DOHH2 (cell line): ENCODE measurements at regions not wholly inside any gene's neighbourhood (a gene's known extent, or its start where the extent isn't known, plus 50 kb on each side); places are given as distances from the start of the nearest gene placed in this dataset.

Experiments
- H3F3A ChIP-seq: fragments of 200-600 bp; sonication (generic), shearing (Covaris generic); 2 replicates; pipeline ENCODE4 v1.6.0; 2016; ENCODE audit warnings: antibody characterized with exemption, mild to moderate bottlenecking; ENCODE audit not compliant: control insufficient read depth, insufficient read depth
- H3K27ac ChIP-seq: fragments of 200-600 bp; sonication (generic); 2 replicates; pipeline ENCODE4 v1.5.1; 2014; ENCODE audit warnings: low read depth, mild to moderate bottlenecking, low read length, moderate library complexity
- H3K27me3 ChIP-seq: fragments of 200-600 bp; sonication (generic); 2 replicates; pipeline ENCODE4 v1.6.1; 2014; ENCODE audit warnings: mild to moderate bottlenecking, low read length, mixed read lengths; ENCODE audit not compliant: control insufficient read depth
- H3K36me3 ChIP-seq: fragments of 200-600 bp; sonication (generic); 2 replicates; pipeline ENCODE4 v1.6.1; 2014; ENCODE audit warnings: mild to moderate bottlenecking, low read length, moderate library complexity, mixed read lengths; ENCODE audit not compliant: control insufficient read depth
- H3K4me1 ChIP-seq: fragments of 200-600 bp; sonication (generic); 2 replicates; pipeline ENCODE4 v1.6.1; 2014; ENCODE audit warnings: mild to moderate bottlenecking, low read length, mixed read lengths; ENCODE audit not compliant: control insufficient read depth
- H3K4me2 ChIP-seq: fragments of 200-600 bp; sonication (generic); 2 replicates; pipeline ENCODE4 v1.6.0; 2014; ENCODE audit warnings: mild to moderate bottlenecking, low read length, moderate library complexity
- H3K4me3 ChIP-seq: fragments of 200-600 bp; sonication (generic); 2 replicates; pipeline ENCODE4 v1.5.1; 2014; ENCODE audit warnings: mild to moderate bottlenecking, low read length, mixed read lengths
- H3K79me2 ChIP-seq: fragments of 200-600 bp; sonication (generic); 2 replicates; pipeline ENCODE4 v1.6.1; 2014; ENCODE audit warnings: mild to moderate bottlenecking, low read length, mixed read lengths; ENCODE audit not compliant: control insufficient read depth
- H3K9me2 ChIP-seq: fragments of 200-600 bp; sonication (generic); replicated peaks from 2 replicates; pipeline ENCODE4 v1.6.1; 2014; ENCODE audit warnings: mild to moderate bottlenecking, low read length, mixed read lengths; ENCODE audit not compliant: control insufficient read depth
- H3K9me3 ChIP-seq: fragments of 200-600 bp; sonication (generic); 2 replicates; pipeline ENCODE4 v1.6.1; 2014; ENCODE audit warnings: antibody characterized with exemption, low read length, mixed read lengths; ENCODE audit not compliant: control insufficient read depth, insufficient read depth
- H4K20me1 ChIP-seq: fragments of 200-600 bp; sonication (generic); 2 replicates; pipeline ENCODE4 v1.6.0; 2014; ENCODE audit warnings: low read depth, mild to moderate bottlenecking, antibody characterized with exemption, low read length, moderate library complexity; ENCODE audit not compliant: control insufficient read depth, insufficient read depth
- EZH2phosphoT487 ChIP-seq: fragments of 200-600 bp; sonication (generic); IDR thresholded peaks from 2 replicates; pipeline ENCODE4 v1.6.1; 2017; ENCODE audit warnings: borderline replicate concordance, mild to moderate bottlenecking, antibody characterized with exemption, low read length, moderate library complexity, mixed read lengths
- TF ChIP-seq, protein P1 (sequence below): fragments of 200-600 bp; sonication (generic); IDR thresholded peaks from one replicate; pipeline ENCODE4 v1.5.1; 2014; ENCODE audit warnings: antibody characterized with exemption, mild to moderate bottlenecking, low read depth, low read length; ENCODE audit not compliant: poor library complexity, severe bottlenecking

DNA sequence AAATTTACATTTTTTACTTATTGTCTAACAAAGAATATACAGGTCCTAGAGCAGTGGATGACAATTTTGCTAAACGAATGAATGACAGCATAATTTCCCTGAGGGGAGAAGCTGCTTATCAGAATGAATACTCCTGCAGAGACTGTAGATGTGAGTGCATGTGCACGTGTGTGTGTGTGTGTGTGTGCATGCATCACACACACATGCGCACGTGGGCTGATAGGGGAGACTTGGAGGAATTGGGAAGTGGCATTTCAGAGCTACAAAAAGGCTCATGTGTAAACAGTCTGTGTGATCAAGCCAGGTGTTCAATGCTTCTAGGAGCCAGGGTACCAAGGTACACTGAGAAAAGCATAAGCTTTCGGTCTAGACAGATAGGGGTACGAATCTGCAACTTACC lies 93.5 kb upstream of the SASH1 start:
- Histone ChIP-seq H3K4me1 (no peaks in the 10 kb centered on the region), H3K27me3 (peaks cover 3% of the 10 kb centered on the region; the same call in 1 of the 2 replicates), H4K20me1 (no peaks in the 10 kb centered on the region), H3K79me2 (no peaks in the 10 kb centered on the region), H3K4me2 (no peak overlapping the region), H3K27ac (no peak overlapping the region), H3K9me2 (no peaks in the 10 kb centered on the region), H3K9me3 (no peaks in the 10 kb centered on the region), H3K4me3 (no peak overlapping the region), H3K36me3 (no peaks in the 10 kb centered on the region), H3F3A (no peaks in the 10 kb centered on the region)
- TF ChIP-seq, protein P1, sequence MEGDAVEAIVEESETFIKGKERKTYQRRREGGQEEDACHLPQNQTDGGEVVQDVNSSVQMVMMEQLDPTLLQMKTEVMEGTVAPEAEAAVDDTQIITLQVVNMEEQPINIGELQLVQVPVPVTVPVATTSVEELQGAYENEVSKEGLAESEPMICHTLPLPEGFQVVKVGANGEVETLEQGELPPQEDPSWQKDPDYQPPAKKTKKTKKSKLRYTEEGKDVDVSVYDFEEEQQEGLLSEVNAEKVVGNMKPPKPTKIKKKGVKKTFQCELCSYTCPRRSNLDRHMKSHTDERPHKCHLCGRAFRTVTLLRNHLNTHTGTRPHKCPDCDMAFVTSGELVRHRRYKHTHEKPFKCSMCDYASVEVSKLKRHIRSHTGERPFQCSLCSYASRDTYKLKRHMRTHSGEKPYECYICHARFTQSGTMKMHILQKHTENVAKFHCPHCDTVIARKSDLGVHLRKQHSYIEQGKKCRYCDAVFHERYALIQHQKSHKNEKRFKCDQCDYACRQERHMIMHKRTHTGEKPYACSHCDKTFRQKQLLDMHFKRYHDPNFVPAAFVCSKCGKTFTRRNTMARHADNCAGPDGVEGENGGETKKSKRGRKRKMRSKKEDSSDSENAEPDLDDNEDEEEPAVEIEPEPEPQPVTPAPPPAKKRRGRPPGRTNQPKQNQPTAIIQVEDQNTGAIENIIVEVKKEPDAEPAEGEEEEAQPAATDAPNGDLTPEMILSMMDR, result no peak
- no peak for TF ChIP-seq EZH2phosphoT487

DNA sequence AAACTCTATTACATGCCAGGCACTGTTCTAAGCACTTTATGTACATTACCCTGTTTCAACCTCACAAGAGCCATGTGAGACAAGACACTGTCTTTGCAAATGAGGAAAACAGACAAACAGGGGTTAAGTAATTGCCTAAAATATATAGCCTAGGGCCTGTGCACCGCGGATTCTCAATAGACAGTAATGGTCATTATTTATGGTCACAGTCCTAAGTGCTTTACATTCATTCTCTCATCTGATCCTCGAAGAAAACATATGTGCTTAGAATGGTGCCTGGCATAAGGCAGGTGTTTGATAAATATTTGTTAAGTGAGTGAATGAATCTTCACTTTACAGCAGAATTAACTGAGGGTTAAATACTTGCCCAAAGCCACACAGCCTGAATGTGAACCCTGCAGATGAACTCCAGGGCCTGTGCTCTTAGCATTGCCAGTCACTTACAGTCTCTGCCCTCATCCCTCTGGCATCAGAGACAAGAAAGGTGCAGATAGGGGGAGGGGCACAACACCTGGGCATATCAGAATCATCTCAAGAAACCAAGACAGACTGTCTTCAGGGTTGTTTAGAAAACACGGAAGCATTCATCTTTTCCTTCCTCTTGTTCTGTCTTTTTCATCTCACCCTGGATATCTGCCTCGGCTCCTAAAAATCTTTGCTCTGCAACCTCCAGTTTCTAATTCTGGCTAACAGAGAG lies 92.8 kb upstream of the SASH1 start:
- Histone ChIP-seq H3K27ac (no peak overlapping the region), H3K4me1 (no peaks in the 10 kb centered on the region)

DNA sequence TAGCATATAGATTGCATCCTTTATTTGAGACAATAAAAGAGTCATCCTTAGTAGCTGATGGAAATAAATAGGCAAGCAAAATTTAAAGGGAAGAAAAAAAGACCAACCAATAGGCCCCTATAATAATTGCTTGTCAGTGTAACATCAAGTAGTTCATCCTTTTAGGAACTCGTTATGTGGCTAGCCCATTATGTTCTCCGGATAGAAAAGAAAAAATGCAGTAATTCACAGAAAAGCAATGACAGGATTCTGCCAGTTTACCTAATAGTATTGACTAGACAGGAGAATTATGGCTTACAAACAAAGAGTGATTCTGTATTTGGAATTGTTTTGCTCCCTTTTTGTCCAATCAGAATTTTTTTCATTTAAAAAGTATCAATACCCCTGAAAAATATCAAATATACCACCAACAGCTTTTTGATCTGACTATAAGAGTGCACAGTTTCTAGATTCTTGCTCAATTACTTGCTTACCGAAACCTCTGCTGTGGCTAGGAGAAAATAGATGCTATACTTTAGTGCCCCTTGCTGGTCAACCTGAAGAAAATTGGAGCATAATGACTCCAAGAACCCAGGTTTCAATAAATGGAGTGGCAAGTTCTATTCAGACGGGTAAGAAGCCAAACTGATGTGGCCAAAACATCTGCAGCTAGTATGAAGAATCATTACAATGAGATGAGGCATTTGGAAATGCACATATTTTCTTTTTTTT lies 91.5 kb upstream of the SASH1 start:
- no peak overlapping the region for H3K4me3 ChIP-seq
- no peaks in the 10 kb centered on the region for H3F3A ChIP-seq
- H3K27me3 ChIP-seq, result peaks cover 3% of the 10 kb centered on the region; the same call in 1 of the 2 replicates
- no peaks in the 10 kb centered on the region for H3K79me2 ChIP-seq
- H3K9me2 ChIP-seq, result no peaks in the 10 kb centered on the region
- no peak overlapping the region for H3K4me2 ChIP-seq
- no peaks in the 10 kb centered on the region for H3K4me1 ChIP-seq
- no peaks in the 10 kb centered on the region for H3K9me3 ChIP-seq
- H4K20me1 ChIP-seq, result no peaks in the 10 kb centered on the region
- no peak for TF ChIP-seq EZH2phosphoT487
- TF ChIP-seq, protein P1, result peak; percentile 21
- H3K27ac ChIP-seq, result no peak overlapping the region
- H3K36me3 ChIP-seq, result no peaks in the 10 kb centered on the region

More for the DNA sequence above, 92.8 kb upstream of the SASH1 start:
- Histone ChIP-seq H3K27me3 (peaks cover 3% of the 10 kb centered on the region; the same call in 1 of the 2 replicates), H3K36me3 (no peaks in the 10 kb centered on the region), H3K4me2 (no peak overlapping the region), H3K4me3 (no peak overlapping the region), H3F3A (no peaks in the 10 kb centered on the region), H3K79me2 (no peaks in the 10 kb centered on the region), H4K20me1 (no peaks in the 10 kb centered on the region), H3K9me3 (no peaks in the 10 kb centered on the region), H3K9me2 (no peaks in the 10 kb centered on the region)
- TF ChIP-seq, protein P1, result no peak
- TF ChIP-seq EZH2phosphoT487, result no peak
